ENCODE measurements at regions not wholly inside any gene's neighbourhood (a gene's known extent, or its start where the extent isn't known, plus 50 kb on each side); places are given as distances from the start of the nearest gene placed in this dataset.
A peak's percentile ranks its signal among the peaks of the same experiment; 100 is the strongest.

- Histone ChIP-seq H3K27ac (ENCODE audit: low read depth in 2 of 2, low read length in 2 of 2) (peak overlapping the region; percentile 55 to 60), H3K36me3 (ENCODE audit: control insufficient read depth in 2 of 3, insufficient read depth in 3 of 3, low read length in 3 of 3) (no peaks in the 10 kb centered on the region), H3K4me3 (ENCODE audit: low read length in 3 of 3) (no peak overlapping the region), H3K9ac (ENCODE audit: low read length in 3 of 3) (no peak overlapping the region), H3K9me3 (ENCODE audit: control insufficient read depth in 2 of 3, insufficient read depth in 1 of 3, low read length in 3 of 3) (no peaks in the 10 kb centered on the region), H3K27me3 (ENCODE audit: control insufficient read depth, insufficient read depth, low read length) (no peaks in the 10 kb centered on the region), H3K4me1 (ENCODE audit: control insufficient read depth in 2 of 3, insufficient read depth in 2 of 3, low read depth in 1 of 3, low read length in 3 of 3) (peaks cover 0 to 11% (median 2%) of the 10 kb centered on the region in 3 donors)
- intact Hi-C loops (cut with DNase I), result no loop called here
- DNase-seq (no peak), FAIRE-seq (no peak)
- TF ChIP-seq CTCF (IDR thresholded peaks at IDR 0.05; ENCODE audit: borderline replicate concordance, extremely low read depth, insufficient read depth), result no peak
Measured at GRCh38 chrX:69028006-69028760, 137.1 kb downstream of the PJA1 start.

GRCh38 chrX:69027181-69028005, 137.9 kb downstream of the PJA1 start:
- DNase-seq, result peak in 4 of 5 donors; percentile 66 to 86 (median 81)
- Histone ChIP-seq H3K36me3 (ENCODE audit: control insufficient read depth in 2 of 3, insufficient read depth in 3 of 3, low read length in 3 of 3) (no peaks in the 10 kb centered on the region), H3K4me1 (ENCODE audit: control insufficient read depth in 2 of 3, insufficient read depth in 2 of 3, low read depth in 1 of 3, low read length in 3 of 3) (peaks cover 0 to 11% (median 2%) of the 10 kb centered on the region in 3 donors), H3K4me3 (ENCODE audit: low read length in 3 of 3) (no peak overlapping the region), H3K9me3 (ENCODE audit: control insufficient read depth in 2 of 3, insufficient read depth in 1 of 3, low read length in 3 of 3) (no peaks in the 10 kb centered on the region), H3K27ac (ENCODE audit: low read depth in 2 of 2, low read length in 2 of 2) (peak overlapping the region; percentile 55 to 60), H3K9ac (ENCODE audit: low read length in 3 of 3) (no peak overlapping the region), H3K27me3 (ENCODE audit: control insufficient read depth, insufficient read depth, low read length) (no peaks in the 10 kb centered on the region)
- intact Hi-C loops (cut with DNase I), result no loop called here
- no peak for TF ChIP-seq CTCF (IDR thresholded peaks at IDR 0.05; ENCODE audit: borderline replicate concordance, extremely low read depth, insufficient read depth)
- FAIRE-seq, result no peak

GRCh38 chrX:69025802-69026301, 139.4 kb downstream of the PJA1 start:
- DNase-seq (no peak), FAIRE-seq (no peak)
- Histone ChIP-seq H3K27me3 (ENCODE audit: control insufficient read depth, insufficient read depth, low read length) (no peaks in the 10 kb centered on the region), H3K9me3 (ENCODE audit: control insufficient read depth in 2 of 3, insufficient read depth in 1 of 3, low read length in 3 of 3) (no peaks in the 10 kb centered on the region), H3K4me1 (ENCODE audit: control insufficient read depth in 2 of 3, insufficient read depth in 2 of 3, low read depth in 1 of 3, low read length in 3 of 3) (peaks cover 0 to 11% (median 2%) of the 10 kb centered on the region in 3 donors), H3K4me3 (ENCODE audit: low read length in 3 of 3) (no peak overlapping the region), H3K27ac (ENCODE audit: low read depth in 2 of 2, low read length in 2 of 2) (no peak overlapping the region), H3K9ac (ENCODE audit: low read length in 3 of 3) (no peak overlapping the region), H3K36me3 (ENCODE audit: control insufficient read depth in 2 of 3, insufficient read depth in 3 of 3, low read length in 3 of 3) (no peaks in the 10 kb centered on the region)
- intact Hi-C loops (cut with DNase I), result no loop called here
- no peak for TF ChIP-seq CTCF (IDR thresholded peaks at IDR 0.05; ENCODE audit: borderline replicate concordance, extremely low read depth, insufficient read depth)
